ENCODE measurements at regions not wholly inside any gene's neighbourhood (a gene's known extent, or its start where the extent isn't known, plus 50 kb on each side); places are given as distances from the start of the nearest gene placed in this dataset.

GRCh38 chr3:43857361-43858293, 166.9 kb downstream of the ABHD5 start:
- no peak for DNase-seq
- Histone ChIP-seq H3K4me1 (no peaks in the 10 kb centered on the region), H3K9me3 (no peaks in the 10 kb centered on the region), H3K27ac (no peak overlapping the region), H3K27me3 (peaks cover 0 to 71% (median 2%) of the 10 kb centered on the region in 4 donors), H3K36me3 (no peaks in the 10 kb centered on the region), H3K4me3 (no peak overlapping the region)
- 77 to 81% methylated on average over 5 to 6 of the region's 6 CpGs for WGBS, 2 donors
- no peak for TF ChIP-seq POLR2A (IDR thresholded peaks at IDR 0.05)
- TF ChIP-seq, protein P1, sequence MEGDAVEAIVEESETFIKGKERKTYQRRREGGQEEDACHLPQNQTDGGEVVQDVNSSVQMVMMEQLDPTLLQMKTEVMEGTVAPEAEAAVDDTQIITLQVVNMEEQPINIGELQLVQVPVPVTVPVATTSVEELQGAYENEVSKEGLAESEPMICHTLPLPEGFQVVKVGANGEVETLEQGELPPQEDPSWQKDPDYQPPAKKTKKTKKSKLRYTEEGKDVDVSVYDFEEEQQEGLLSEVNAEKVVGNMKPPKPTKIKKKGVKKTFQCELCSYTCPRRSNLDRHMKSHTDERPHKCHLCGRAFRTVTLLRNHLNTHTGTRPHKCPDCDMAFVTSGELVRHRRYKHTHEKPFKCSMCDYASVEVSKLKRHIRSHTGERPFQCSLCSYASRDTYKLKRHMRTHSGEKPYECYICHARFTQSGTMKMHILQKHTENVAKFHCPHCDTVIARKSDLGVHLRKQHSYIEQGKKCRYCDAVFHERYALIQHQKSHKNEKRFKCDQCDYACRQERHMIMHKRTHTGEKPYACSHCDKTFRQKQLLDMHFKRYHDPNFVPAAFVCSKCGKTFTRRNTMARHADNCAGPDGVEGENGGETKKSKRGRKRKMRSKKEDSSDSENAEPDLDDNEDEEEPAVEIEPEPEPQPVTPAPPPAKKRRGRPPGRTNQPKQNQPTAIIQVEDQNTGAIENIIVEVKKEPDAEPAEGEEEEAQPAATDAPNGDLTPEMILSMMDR (IDR thresholded peaks at IDR 0.05), result no peak
- intact Hi-C loops (cut with DNase I), result no loop called here

DNA sequence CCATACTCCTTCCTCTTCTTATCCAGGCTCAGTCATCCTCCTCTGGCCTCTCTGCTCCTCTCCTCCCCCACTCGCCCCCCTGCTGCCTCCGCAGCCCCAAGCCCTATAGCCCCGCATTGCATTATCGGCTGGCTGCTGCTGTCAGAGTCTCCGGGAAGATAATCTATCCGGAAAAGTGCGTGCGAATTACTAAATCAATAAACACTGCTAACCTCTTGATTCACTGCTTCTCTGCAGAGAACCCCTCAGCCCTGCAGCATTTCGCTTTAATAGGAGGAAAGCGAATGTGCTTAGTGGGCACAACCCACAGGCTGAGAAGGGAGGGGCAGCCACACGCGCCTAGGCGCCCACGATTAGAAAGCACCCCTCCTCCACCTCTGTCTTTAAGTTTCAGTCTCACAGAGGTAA, 167.6 kb downstream of the ABHD5 start:
- H3K36me3 ChIP-seq, result no peaks in the 10 kb centered on the region
- H3K27me3 ChIP-seq, result peaks cover 0 to 71% (median 2%) of the 10 kb centered on the region in 4 donors
- H3K4me1 ChIP-seq, result no peaks in the 10 kb centered on the region
- no peak for TF ChIP-seq POLR2A (IDR thresholded peaks at IDR 0.05)
- TF ChIP-seq, protein P1 (IDR thresholded peaks at IDR 0.05), result no peak
- WGBS, 2 donors, result 19 to 36% methylated on average over 12 to 14 of the region's 14 CpGs
- intact Hi-C loops (cut with DNase I), result no loop called here
- H3K9me3 ChIP-seq, result no peaks in the 10 kb centered on the region
- H3K27ac ChIP-seq, result no peak overlapping the region
- no peak overlapping the region for H3K4me3 ChIP-seq
- DNase-seq, result no peak

GRCh38 chr3:43859766-43860165, 169.0 kb downstream of the ABHD5 start:
- Histone ChIP-seq H3K27me3 (peaks cover 0 to 63% (median 2%) of the 10 kb centered on the region in 4 donors), H3K4me3 (no peak overlapping the region), H3K9me3 (no peaks in the 10 kb centered on the region), H3K36me3 (no peaks in the 10 kb centered on the region), H3K4me1 (no peaks in the 10 kb centered on the region), H3K27ac (no peak overlapping the region)
- WGBS, 2 donors, result 60 to 73% methylated on average over 2 to 3 of the region's 3 CpGs
- intact Hi-C loops (cut with DNase I), result no loop called here
- TF ChIP-seq, protein P1 (IDR thresholded peaks at IDR 0.05), result no peak
- TF ChIP-seq POLR2A (IDR thresholded peaks at IDR 0.05), result no peak
- no peak for DNase-seq

- no peaks in the 10 kb centered on the region for H3K4me1 ChIP-seq
- H3K4me3 ChIP-seq, result no peak overlapping the region
- TF ChIP-seq, protein P1 (IDR thresholded peaks at IDR 0.05), result no peak
- no peak for TF ChIP-seq POLR2A (IDR thresholded peaks at IDR 0.05)
- DNase-seq, result no peak
- WGBS, 2 donors, result 77 to 90% methylated on average over 1 to 2 of the region's 3 CpGs
- peaks cover 0 to 45% (median 2%) of the 10 kb centered on the region in 4 donors for H3K27me3 ChIP-seq
- H3K9me3 ChIP-seq, result no peaks in the 10 kb centered on the region
- no peak overlapping the region for H3K27ac ChIP-seq
- H3K36me3 ChIP-seq, result no peaks in the 10 kb centered on the region
- intact Hi-C loops (cut with DNase I), result no loop called here
Observed at GRCh38 chr3:43861635-43862034, 170.9 kb downstream of the ABHD5 start.

- WGBS, 2 donors, result 86 to 94% methylated on average over 1 to 3 of the region's 4 CpGs
- no peaks in the 10 kb centered on the region for H3K9me3 ChIP-seq
- no peaks in the 10 kb centered on the region for H3K36me3 ChIP-seq
- no peaks in the 10 kb centered on the region for H3K4me1 ChIP-seq
- intact Hi-C loops (cut with DNase I), result no loop called here
- H3K27ac ChIP-seq, result no peak overlapping the region
- TF ChIP-seq, protein P1 (IDR thresholded peaks at IDR 0.05), result no peak
- TF ChIP-seq POLR2A (IDR thresholded peaks at IDR 0.05), result no peak
- peaks cover 0 to 36% (median 2%) of the 10 kb centered on the region in 4 donors for H3K27me3 ChIP-seq
- no peak for DNase-seq
- H3K4me3 ChIP-seq, result no peak overlapping the region
Observed at GRCh38 chr3:43862470-43862869, 171.7 kb downstream of the ABHD5 start.
